Small intestine (tissue), 7 donors: ENCODE measurements at regions not wholly inside any gene's neighbourhood (a gene's known extent, or its start where the extent isn't known, plus 50 kb on each side); places are given as distances from the start of the nearest gene placed in this dataset.
A peak's percentile ranks its signal among the peaks of the same experiment; 100 is the strongest.

Experiments
- DNase-seq, 2 donors: peaks; one replicate each; pipeline versions ENCODE4 v3.0.0 to v3.0.0-alpha.2; 2013
- FAIRE-seq: peaks from 2 replicates; lab custom pipeline; 2012; peaks lifted over from hg19 to GRCh38; lab: Jason Lieb, UNC
- H3K27ac ChIP-seq, 3 donors: one replicate each; pipeline ENCODE4 v1.5.1; 2013; ENCODE audit warnings: low read length in 2 of 3, mild to moderate bottlenecking in 2 of 3, control low read depth in 1 of 3, inconsistent platforms in 1 of 3, low read depth in 1 of 3, moderate library complexity in 1 of 3
- H3K27me3 ChIP-seq, 3 donors: one replicate each; pipeline ENCODE4 v1.6.1; 2013; ENCODE audit warnings: low read length in 3 of 3, inconsistent platforms in 1 of 3; ENCODE audit not compliant: control insufficient read depth in 3 of 3, insufficient read depth in 3 of 3
- H3K36me3 ChIP-seq, 3 donors: one replicate each; pipeline ENCODE4 v1.6.1; 2013; ENCODE audit warnings: low read length in 3 of 3, inconsistent platforms in 1 of 3, low read depth in 1 of 3, mild to moderate bottlenecking in 1 of 3, moderate library complexity in 1 of 3; ENCODE audit not compliant: control insufficient read depth in 3 of 3, insufficient read depth in 2 of 3
- H3K4me1 ChIP-seq, 3 donors: one replicate each; pipeline ENCODE4 v1.6.1; 2013; ENCODE audit warnings: low read length in 2 of 3, inconsistent platforms in 1 of 3, low read depth in 1 of 3, mild to moderate bottlenecking in 1 of 3, moderate library complexity in 1 of 3; ENCODE audit not compliant: control insufficient read depth in 3 of 3, insufficient read depth in 2 of 3
- H3K4me3 ChIP-seq, 3 donors: one replicate each; pipeline ENCODE4 v1.5.1; 2013; ENCODE audit warnings: low read length in 3 of 3, control low read depth in 1 of 3, inconsistent platforms in 1 of 3, low read depth in 1 of 3, mild to moderate bottlenecking in 1 of 3, moderate library complexity in 1 of 3
- H3K9me3 ChIP-seq, 2 donors: one replicate each; pipeline ENCODE4 v1.6.1; 2013; ENCODE audit warnings: low read depth in 1 of 2, low read length in 1 of 2; ENCODE audit not compliant: control insufficient read depth in 2 of 2, insufficient read depth in 1 of 2
- WGBS, 3 donors: extraction: QIAGEN DNeasy Blood & Tissue Kit; methylation state at CpG; one replicate each; pipeline ENCODE4 v1.1.7; 2013; 5-methylcytosine and 5-hydroxymethylcytosine counted together
- donor health status: healthy with polysubstance abuse.
- donor health status: control.
- donor health status: control.
- donor health status: Bipolar disorder and iron deficiency.
- donor health status: healthy.

- peaks cover 0 to 2% (median 0%) of the 10 kb centered on the region in 3 donors for H3K27me3 ChIP-seq
- no peak overlapping the region for H3K4me3 ChIP-seq
- no peaks in the 10 kb centered on the region for H3K9me3 ChIP-seq
- no peaks in the 10 kb centered on the region for H3K36me3 ChIP-seq
- no peak for DNase-seq
- FAIRE-seq = no peak
- H3K27ac ChIP-seq = no peak overlapping the region
- H3K4me1 ChIP-seq = peaks cover 0 to 10% (median 2%) of the 10 kb centered on the region in 3 donors
- WGBS, 3 donors = 84 to 94% (median 90%) methylated on average over 1 of the region's 1 CpG
Measured at GRCh38 chr4:111994392-111994791, 150.9 kb upstream of the FAM241A start.

GRCh38 chr4:111997785-111998184 is 147.5 kb upstream of the FAM241A start:
- FAIRE-seq = no peak
- WGBS, 3 donors = 85 to 86% (median 85%) methylated on average over 4 of the region's 4 CpGs

GRCh38 chr4:111999801-112000200 is 145.5 kb upstream of the FAM241A start:
- Histone ChIP-seq H3K36me3 (no peaks in the 10 kb centered on the region), H3K27ac (no peak overlapping the region), H3K4me1 (peaks cover 0 to 3% (median 0%) of the 10 kb centered on the region in 3 donors), H3K27me3 (no peaks in the 10 kb centered on the region), H3K9me3 (no peaks in the 10 kb centered on the region), H3K4me3 (no peak overlapping the region)
- DNase-seq (no peak), FAIRE-seq (no peak)
- WGBS, 3 donors = 71 to 85% (median 84%) methylated on average over 3 of the region's 3 CpGs

More at GRCh38 chr4:111997785-111998184, 147.5 kb upstream of the FAM241A start:
- H3K4me1 ChIP-seq = peaks cover 0 to 3% (median 0%) of the 10 kb centered on the region in 3 donors
- no peak for DNase-seq
- no peaks in the 10 kb centered on the region for H3K9me3 ChIP-seq
- no peak overlapping the region for H3K4me3 ChIP-seq
- H3K27ac ChIP-seq = no peak overlapping the region
- no peaks in the 10 kb centered on the region for H3K36me3 ChIP-seq
- H3K27me3 ChIP-seq = peaks cover 0 to 2% (median 0%) of the 10 kb centered on the region in 3 donors

- H3K27me3 ChIP-seq = no peaks in the 10 kb centered on the region
- no peak overlapping the region for H3K27ac ChIP-seq
- no peaks in the 10 kb centered on the region for H3K36me3 ChIP-seq
- 38 to 96% (median 64%) methylated on average over 1 of the region's 1 CpG for WGBS, 3 donors
- FAIRE-seq = no peak
- H3K9me3 ChIP-seq = no peaks in the 10 kb centered on the region
- peak in 1 of 2 donors; percentile 48 for DNase-seq
- H3K4me1 ChIP-seq = peaks cover 0 to 3% (median 0%) of the 10 kb centered on the region in 3 donors
- H3K4me3 ChIP-seq = no peak overlapping the region
Measured at GRCh38 chr4:112001041-112001440, 144.2 kb upstream of the FAM241A start.

- no peak for FAIRE-seq
- peaks cover 0 to 3% (median 0%) of the 10 kb centered on the region in 3 donors for H3K4me1 ChIP-seq
- H3K4me3 ChIP-seq = no peak overlapping the region
- no peak overlapping the region for H3K27ac ChIP-seq
- DNase-seq = peak in 1 of 2 donors; percentile 7
- no peaks in the 10 kb centered on the region for H3K27me3 ChIP-seq
- WGBS, 3 donors = 66 to 73% (median 68%) methylated on average over 2 of the region's 2 CpGs
- no peaks in the 10 kb centered on the region for H3K9me3 ChIP-seq
- H3K36me3 ChIP-seq = no peaks in the 10 kb centered on the region
Measured at GRCh38 chr4:112002248-112002661, 143.0 kb upstream of the FAM241A start.

GRCh38 chr4:112003231-112003907 is 141.9 kb upstream of the FAM241A start:
- Histone ChIP-seq H3K9me3 (no peaks in the 10 kb centered on the region), H3K4me3 (no peak overlapping the region), H3K4me1 (peaks cover 0 to 3% (median 0%) of the 10 kb centered on the region in 3 donors), H3K27me3 (no peaks in the 10 kb centered on the region), H3K36me3 (no peaks in the 10 kb centered on the region), H3K27ac (no peak overlapping the region)
- no peak for FAIRE-seq
- WGBS, 3 donors = 43 to 65% (median 43%) methylated on average over 2 of the region's 2 CpGs
- DNase-seq = peak in 1 of 2 donors; percentile 39

- Histone ChIP-seq H3K27me3 (no peaks in the 10 kb centered on the region), H3K36me3 (no peaks in the 10 kb centered on the region), H3K27ac (no peak overlapping the region), H3K9me3 (no peaks in the 10 kb centered on the region), H3K4me3 (no peak overlapping the region), H3K4me1 (peaks cover 0 to 3% (median 0%) of the 10 kb centered on the region in 3 donors)
- no peak for FAIRE-seq
- peak; percentile 21 to 26 for DNase-seq
Measured at GRCh38 chr4:112005027-112005426, 140.2 kb upstream of the FAM241A start.

- Histone ChIP-seq H3K27me3 (no peaks in the 10 kb centered on the region), H3K9me3 (no peaks in the 10 kb centered on the region), H3K36me3 (no peaks in the 10 kb centered on the region), H3K27ac (no peak overlapping the region), H3K4me1 (no peaks in the 10 kb centered on the region), H3K4me3 (no peak overlapping the region)
- no peak for FAIRE-seq
- 68 to 84% (median 77%) methylated on average over 2 of the region's 2 CpGs for WGBS, 3 donors
- DNase-seq = no peak
Measured at GRCh38 chr4:112007391-112007790, 137.9 kb upstream of the FAM241A start.
